ENCODE measurements at regions not wholly inside any gene's neighbourhood (a gene's known extent, or its start where the extent isn't known, plus 50 kb on each side); places are given as distances from the start of the nearest gene placed in this dataset.

- DNase-seq (ENCODE audit: low read depth): no peak
Observed at GRCh38 chr4:107252571-107252970, 216.5 kb upstream of the DKK2 start.

GRCh38 chr4:107248571-107248970, 212.5 kb upstream of the DKK2 start:
- peak; percentile 0 for DNase-seq (ENCODE audit: low read depth)

GRCh38 chr4:107247738-107248137, 211.6 kb upstream of the DKK2 start:
- no peak for DNase-seq (ENCODE audit: low read depth)

GRCh38 chr4:107246761-107247160, 210.6 kb upstream of the DKK2 start:
- no peak for DNase-seq (ENCODE audit: low read depth)

GRCh38 chr4:107243141-107243781, 207.1 kb upstream of the DKK2 start:
- DNase-seq (ENCODE audit: low read depth): peak; percentile 0

- DNase-seq (ENCODE audit: low read depth): no peak
Observed at GRCh38 chr4:107220976-107221375, 184.9 kb upstream of the DKK2 start.

- DNase-seq (ENCODE audit: low read depth): no peak
Observed at GRCh38 chr4:107219681-107220080, 183.6 kb upstream of the DKK2 start.

- DNase-seq (ENCODE audit: low read depth): no peak
Observed at GRCh38 chr4:107216379-107216778, 180.3 kb upstream of the DKK2 start.

- no peak for DNase-seq (ENCODE audit: low read depth)
Observed at GRCh38 chr4:107215222-107215621, 179.1 kb upstream of the DKK2 start.

GRCh38 chr4:107213880-107214279, 177.8 kb upstream of the DKK2 start:
- no peak for DNase-seq (ENCODE audit: low read depth)

- no peak for DNase-seq (ENCODE audit: low read depth)
Observed at GRCh38 chr4:107213410-107213809, 177.3 kb upstream of the DKK2 start.

- no peak for DNase-seq (ENCODE audit: low read depth)
Observed at GRCh38 chr4:107212565-107212964, 176.5 kb upstream of the DKK2 start.

- no peak for DNase-seq (ENCODE audit: low read depth)
Observed at GRCh38 chr4:107210450-107211239, 174.5 kb upstream of the DKK2 start.

GRCh38 chr4:107203733-107204132, 167.6 kb upstream of the DKK2 start:
- DNase-seq (ENCODE audit: low read depth): no peak

GRCh38 chr4:107202744-107203143, 166.6 kb upstream of the DKK2 start:
- DNase-seq (ENCODE audit: low read depth): no peak

GRCh38 chr4:107197121-107197520, 161.0 kb upstream of the DKK2 start:
- no peak for DNase-seq (ENCODE audit: low read depth)

- DNase-seq (ENCODE audit: low read depth): no peak
Observed at GRCh38 chr4:107196312-107196711, 160.2 kb upstream of the DKK2 start.

- no peak for DNase-seq (ENCODE audit: low read depth)
Observed at GRCh38 chr4:107194005-107194404, 157.9 kb upstream of the DKK2 start.

GRCh38 chr4:107192601-107193000, 156.5 kb upstream of the DKK2 start:
- DNase-seq (ENCODE audit: low read depth): no peak

GRCh38 chr4:107187091-107187490, 151.0 kb upstream of the DKK2 start:
- DNase-seq (ENCODE audit: low read depth): no peak

- DNase-seq (ENCODE audit: low read depth): peak; percentile 55
Observed at GRCh38 chr4:107183155-107183774, 147.2 kb upstream of the DKK2 start.

GRCh38 chr4:107182347-107182746, 146.2 kb upstream of the DKK2 start:
- DNase-seq (ENCODE audit: low read depth): no peak

GRCh38 chr4:107166873-107167450, 130.8 kb upstream of the DKK2 start:
- DNase-seq (ENCODE audit: low read depth): no peak
